ENCODE measurements at regions not wholly inside any gene's neighbourhood (a gene's known extent, or its start where the extent isn't known, plus 50 kb on each side); places are given as distances from the start of the nearest gene placed in this dataset.
A peak's percentile ranks its signal among the peaks of the same experiment; 100 is the strongest.

DNA sequence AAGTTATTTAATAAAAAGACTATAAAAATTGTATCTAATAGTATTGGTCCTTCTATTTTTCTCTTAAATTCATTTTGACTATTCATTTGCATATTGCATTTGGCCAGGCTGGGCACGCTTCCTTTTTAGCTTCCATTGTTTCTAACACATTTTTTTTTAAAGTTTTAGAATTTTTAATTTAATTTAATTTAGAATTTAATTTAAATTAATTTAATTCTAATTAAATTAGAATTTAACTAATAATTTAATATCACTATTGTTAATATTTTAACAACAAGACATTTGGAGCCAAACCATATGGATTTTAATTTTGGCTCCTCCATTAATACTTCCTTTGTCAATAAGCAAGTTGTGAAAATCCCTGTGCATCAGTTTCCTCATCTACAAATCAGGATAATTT is 856.9 kb upstream of the SEL1L start:
- Mint-ChIP-seq H3K9me3 (no peaks in the 10 kb centered on the region), H3K4me1 (no peaks in the 10 kb centered on the region), H3K27me3 (ENCODE audit: low read depth) (no peaks in the 10 kb centered on the region), H3K36me3 (ENCODE audit: low read depth) (no peaks in the 10 kb centered on the region), H3K4me3 (no peak overlapping the region), H3K27ac (no peak overlapping the region)
- no peak for TF ChIP-seq CTCF (IDR thresholded peaks at IDR 0.05; ENCODE audit: unreplicated experiment in 3 of 3)

- Mint-ChIP-seq H3K36me3 (ENCODE audit: low read depth) (no peaks in the 10 kb centered on the region), H3K9me3 (no peaks in the 10 kb centered on the region), H3K27ac (no peak overlapping the region), H3K4me1 (peaks cover 14% of the 10 kb centered on the region), H3K4me3 (no peak overlapping the region), H3K27me3 (ENCODE audit: low read depth) (no peaks in the 10 kb centered on the region)
- no peak for TF ChIP-seq CTCF (IDR thresholded peaks at IDR 0.05; ENCODE audit: unreplicated experiment in 3 of 3)
These were observed 861.3 kb upstream of the SEL1L start for GRCh38 chr14:82394916-82395315.

DNA sequence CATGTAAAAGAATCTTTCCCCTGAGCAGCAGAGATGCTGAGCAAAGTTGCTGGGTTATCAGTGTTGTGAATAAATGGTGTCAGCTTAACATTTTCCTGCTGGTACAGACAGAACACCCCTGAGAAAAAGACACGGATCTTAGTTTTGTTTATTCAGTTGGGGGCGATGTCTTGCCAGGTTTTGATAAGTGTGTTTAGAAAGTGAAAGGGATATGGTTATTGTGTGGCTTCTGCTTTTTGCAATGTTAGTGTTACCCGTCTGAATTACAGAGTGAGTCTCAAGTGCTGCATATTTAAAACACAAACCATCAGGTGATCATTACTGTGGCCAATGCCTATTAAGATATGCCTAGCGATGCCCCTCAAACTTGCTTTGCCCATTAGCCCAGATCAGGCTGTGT is 864.6 kb upstream of the SEL1L start:
- Mint-ChIP-seq H3K27me3 (ENCODE audit: low read depth) (no peaks in the 10 kb centered on the region), H3K4me1 (peaks cover 14% of the 10 kb centered on the region), H3K27ac (peak overlapping the region in 1 of 3 experiments; percentile 3), H3K9me3 (no peaks in the 10 kb centered on the region), H3K36me3 (ENCODE audit: low read depth) (no peaks in the 10 kb centered on the region), H3K4me3 (peak overlapping the region in 2 of 3 experiments; percentile 0 to 6)
- no peak for TF ChIP-seq CTCF (IDR thresholded peaks at IDR 0.05; ENCODE audit: unreplicated experiment in 3 of 3)

DNA sequence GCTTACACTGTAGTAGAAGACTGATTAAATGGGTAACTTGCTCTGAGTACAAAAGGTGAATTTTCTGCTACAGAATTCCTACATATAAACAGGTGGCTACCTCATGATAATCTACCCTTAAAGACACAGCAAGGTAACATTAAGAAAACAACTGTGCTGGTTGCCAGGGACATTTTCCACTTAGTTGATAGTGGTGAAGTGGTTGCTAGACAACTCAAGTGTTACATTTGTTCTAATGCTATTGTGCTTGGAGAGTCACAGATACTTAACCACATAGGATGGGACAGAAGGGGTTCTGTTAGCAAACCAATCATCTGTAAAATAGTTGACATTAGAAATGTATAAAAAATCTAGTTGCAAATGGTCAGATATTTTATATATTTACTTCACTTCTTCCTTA is 870.3 kb upstream of the SEL1L start:
- no peak for TF ChIP-seq CTCF (IDR thresholded peaks at IDR 0.05; ENCODE audit: unreplicated experiment in 3 of 3)
- H3K27me3 Mint-ChIP-seq (ENCODE audit: low read depth): no peaks in the 10 kb centered on the region
- H3K36me3 Mint-ChIP-seq (ENCODE audit: low read depth): no peaks in the 10 kb centered on the region
- no peaks in the 10 kb centered on the region for H3K9me3 Mint-ChIP-seq
- H3K4me1 Mint-ChIP-seq: no peaks in the 10 kb centered on the region
- no peak overlapping the region for H3K4me3 Mint-ChIP-seq
- no peak overlapping the region for H3K27ac Mint-ChIP-seq

DNA sequence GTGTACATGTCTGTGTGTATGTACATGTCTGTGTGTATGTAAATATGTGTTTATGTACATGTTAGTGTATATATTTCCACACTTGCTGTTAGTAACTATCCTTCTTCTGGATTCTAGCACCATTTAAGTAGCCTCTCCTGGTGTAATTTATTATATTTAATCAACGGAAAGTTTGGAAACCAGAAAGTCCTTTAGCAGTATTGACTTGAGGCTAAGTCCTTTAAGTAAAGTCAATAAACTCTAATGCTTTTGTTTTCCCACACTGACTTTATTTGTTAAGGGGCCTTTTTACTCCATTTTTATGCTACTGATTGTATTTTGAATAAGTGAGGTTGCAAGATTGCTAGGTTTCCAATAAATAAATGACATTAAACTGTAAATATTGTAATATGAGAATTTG is 876.4 kb upstream of the SEL1L start:
- no peaks in the 10 kb centered on the region for H3K36me3 Mint-ChIP-seq (ENCODE audit: low read depth)
- no peak overlapping the region for H3K4me3 Mint-ChIP-seq
- TF ChIP-seq CTCF (IDR thresholded peaks at IDR 0.05; ENCODE audit: unreplicated experiment in 3 of 3): no peak
- H3K27ac Mint-ChIP-seq: no peak overlapping the region
- no peaks in the 10 kb centered on the region for H3K9me3 Mint-ChIP-seq
- no peaks in the 10 kb centered on the region for H3K4me1 Mint-ChIP-seq
- no peaks in the 10 kb centered on the region for H3K27me3 Mint-ChIP-seq (ENCODE audit: low read depth)

GRCh38 chr14:82411298-82411697 is 877.6 kb upstream of the SEL1L start:
- Mint-ChIP-seq H3K9me3 (no peaks in the 10 kb centered on the region), H3K4me1 (no peaks in the 10 kb centered on the region), H3K27ac (no peak overlapping the region), H3K27me3 (ENCODE audit: low read depth) (no peaks in the 10 kb centered on the region), H3K36me3 (ENCODE audit: low read depth) (no peaks in the 10 kb centered on the region), H3K4me3 (no peak overlapping the region)
- TF ChIP-seq CTCF (IDR thresholded peaks at IDR 0.05; ENCODE audit: unreplicated experiment in 3 of 3): no peak
